A549 (cell line): ENCODE measurements at regions not wholly inside any gene's neighbourhood (a gene's known extent, or its start where the extent isn't known, plus 50 kb on each side); places are given as distances from the start of the nearest gene placed in this dataset.

Experiments used
- ATAC-seq, 2 experiments: fragments of 200-7000 bp in 1 of 2; fragments of >200 bp in 1 of 2; cut with Nextera tagmentation in 1 of 2; cut with Tn5 transposase in 1 of 2; 3 replicates each; pipeline versions ENCODE4 v1.8.0 to v1.9.1; 2018 to 2020; ENCODE audit warnings: mild to moderate bottlenecking in 1 of 2, moderate library complexity in 1 of 2
- CTCF ChIA-PET: fragments of 300-600 bp; sonication (Branson Sonifier 250); formaldehyde crosslinking; extraction: SDS; loops from one replicate; lab custom pipeline; 2021; ENCODE audit warnings: antibody characterized with exemption, inconsistent platforms; lab: Yijun Ruan, JAX
- POLR2A ChIA-PET: fragments of 350-600 bp; formaldehyde crosslinking; extraction: SDS; loops from one replicate; lab custom pipeline; 2021; ENCODE audit warnings: antibody characterized with exemption, inconsistent platforms; lab: Yijun Ruan, JAX
- DNase-seq, 2 experiments: peaks; one replicate each; pipeline versions ENCODE4 v3.0.0 to v3.0.0-alpha.2; 2011 to 2016; ENCODE audit warnings: low read depth in 1 of 2, low spot score in 1 of 2
- FAIRE-seq: peaks from 2 replicates; lab custom pipeline; 2011; peaks lifted over from hg19 to GRCh38; lab: Jason Lieb, UNC
- H3K27ac ChIP-seq, 2 experiments: fragments of >200 bp; sonication (Bioruptor Twin); formaldehyde crosslinking; 3 replicates each; pipeline ENCODE4 v1.5.1; 2016 to 2017
- H3K4me1 ChIP-seq: fragments of >200 bp; sonication (Bioruptor Twin); formaldehyde crosslinking; 3 replicates; pipeline ENCODE4 v1.6.1; 2016
- H3K4me2 ChIP-seq: fragments of >200 bp; sonication (Bioruptor Twin); formaldehyde crosslinking; 3 replicates; pipeline ENCODE4 v1.6.1; 2016
- H3K4me3 ChIP-seq: fragments of >200 bp; sonication (Bioruptor Twin); formaldehyde crosslinking; 3 replicates; pipeline ENCODE4 v1.5.1; 2016
- H3K9me3 ChIP-seq: fragments of >200 bp; sonication (Bioruptor Twin); formaldehyde crosslinking; 3 replicates; pipeline ENCODE4 v1.6.1; 2016
- BHLHE40 ChIP-seq: IDR thresholded peaks from 2 replicates; pipeline ENCODE4 v1.6.1; 2012; ENCODE audit warnings: low read depth, low read length, inconsistent platforms
- CBX2 ChIP-seq: fragments of 200-600 bp; sonication (generic); IDR thresholded peaks from 2 replicates; pipeline ENCODE4 v1.6.1; 2016; ENCODE audit warnings: low read depth, mild to moderate bottlenecking, borderline replicate concordance
- CHD2 ChIP-seq: fragments of 150-350 bp; IDR thresholded peaks from 2 replicates; pipeline ENCODE4 v1.6.1; 2014; ENCODE audit warnings: low read length; ENCODE audit not compliant: partially characterized antibody
- CHD4 ChIP-seq: fragments of 200-600 bp; sonication (generic); IDR thresholded peaks from 2 replicates; pipeline ENCODE4 v1.6.1; 2016; ENCODE audit warnings: antibody characterized with exemption, mild to moderate bottlenecking, borderline replicate concordance
- EHF ChIP-seq: fragments of 250-450 bp; sonication (Bioruptor Pico); IDR thresholded peaks from 2 replicates; pipeline ENCODE4 v1.5.0; 2020; ENCODE audit warnings: mild to moderate bottlenecking
- FOSB ChIP-seq: fragments of 250-450 bp; sonication (Bioruptor Pico); IDR thresholded peaks from 2 replicates; pipeline ENCODE4 v1.5.0; 2020; ENCODE audit warnings: mild to moderate bottlenecking, moderate library complexity
- GATA3 ChIP-seq: IDR thresholded peaks from 2 replicates; pipeline ENCODE4 v1.6.1; 2012; ENCODE audit warnings: borderline replicate concordance
- HEYL ChIP-seq: fragments of 250-450 bp; sonication (Bioruptor Pico); IDR thresholded peaks from 2 replicates; pipeline ENCODE4 v1.8.0; 2021; ENCODE audit warnings: mild to moderate bottlenecking, moderate library complexity
- HOXA7 ChIP-seq: fragments of 250-450 bp; sonication (Bioruptor Pico); IDR thresholded peaks from 2 replicates; pipeline ENCODE4 v1.5.0; 2020; ENCODE audit warnings: mild to moderate bottlenecking, moderate library complexity
- HOXB13 ChIP-seq: fragments of 250-450 bp; sonication (Bioruptor Pico); IDR thresholded peaks from 2 replicates; pipeline ENCODE4 v1.5.0; 2020; ENCODE audit warnings: low read depth, mild to moderate bottlenecking, moderate library complexity
- JUN ChIP-seq, 2 experiments: fragments of >200 bp; sonication (Bioruptor Twin); formaldehyde crosslinking; IDR thresholded peaks; 2 replicates in 1 of 2; 3 replicates in 1 of 2; pipeline ENCODE4 v1.6.1; 2016 to 2017
- KDM1A ChIP-seq: fragments of 200-600 bp; sonication (generic); IDR thresholded peaks from 2 replicates; pipeline ENCODE4 v1.6.1; 2016; ENCODE audit warnings: low read depth, mild to moderate bottlenecking
- KDM5A ChIP-seq: fragments of 200-600 bp; sonication (generic); IDR thresholded peaks from 2 replicates; pipeline ENCODE4 v1.6.1; 2016; ENCODE audit warnings: antibody characterized with exemption, mild to moderate bottlenecking
- MAFK ChIP-seq: fragments of 450-650 bp; IDR thresholded peaks from 2 replicates; pipeline ENCODE4 v1.6.1; 2014; ENCODE audit not compliant: partially characterized antibody
- MAZ ChIP-seq: fragments of 150-350 bp; IDR thresholded peaks from 2 replicates; pipeline ENCODE4 v1.6.1; 2014; ENCODE audit warnings: antibody characterized with exemption, low read depth, low read length, borderline replicate concordance
- NR3C1 ChIP-seq: fragments of >200 bp; sonication (Bioruptor Twin); formaldehyde crosslinking; IDR thresholded peaks from 3 replicates; pipeline ENCODE4 v1.6.1; 2017
- PHF8 ChIP-seq: fragments of 200-600 bp; sonication (generic); IDR thresholded peaks from 2 replicates; pipeline ENCODE4 v1.6.1; 2016; ENCODE audit warnings: low read depth, mild to moderate bottlenecking, antibody characterized with exemption, moderate library complexity, borderline replicate concordance
- RFX5 ChIP-seq: fragments of 450-650 bp; IDR thresholded peaks from 2 replicates; pipeline ENCODE4 v1.7.1; 2014; ENCODE audit warnings: antibody characterized with exemption, mild to moderate bottlenecking, moderate library complexity
- TFCP2L1 ChIP-seq: fragments of 250-450 bp; sonication (Bioruptor Pico); IDR thresholded peaks from 2 replicates; pipeline ENCODE4 v1.5.0; 2021; ENCODE audit warnings: mild to moderate bottlenecking
- ZFP36 ChIP-seq: fragments of 450-650 bp; IDR thresholded peaks from 2 replicates; pipeline ENCODE4 v1.6.1; 2014; ENCODE audit warnings: borderline replicate concordance; ENCODE audit not compliant: partially characterized antibody
- ZNF302 ChIP-seq: fragments of 250-450 bp; sonication (Bioruptor Pico); IDR thresholded peaks from 2 replicates; pipeline ENCODE4 v1.9.0; 2021; ENCODE audit warnings: inconsistent platforms, mild to moderate bottlenecking, moderate library complexity
- WGBS: methylation state at CpG from one replicate; pipeline ENCODE4 v1.1.6; 2017; ENCODE audit errors: missing lambda C conversion rate; 5-methylcytosine and 5-hydroxymethylcytosine counted together
- TF ChIP-seq, protein P1 (sequence below): IDR thresholded peaks from 2 replicates; pipeline ENCODE4 v1.6.1; 2012; ENCODE audit warnings: low read depth, borderline replicate concordance
- TF ChIP-seq, protein P2 (sequence below): fragments of >200 bp; sonication (Bioruptor Twin); formaldehyde crosslinking; IDR thresholded peaks from 2 replicates; pipeline ENCODE4 v1.6.1; 2016

DNA sequence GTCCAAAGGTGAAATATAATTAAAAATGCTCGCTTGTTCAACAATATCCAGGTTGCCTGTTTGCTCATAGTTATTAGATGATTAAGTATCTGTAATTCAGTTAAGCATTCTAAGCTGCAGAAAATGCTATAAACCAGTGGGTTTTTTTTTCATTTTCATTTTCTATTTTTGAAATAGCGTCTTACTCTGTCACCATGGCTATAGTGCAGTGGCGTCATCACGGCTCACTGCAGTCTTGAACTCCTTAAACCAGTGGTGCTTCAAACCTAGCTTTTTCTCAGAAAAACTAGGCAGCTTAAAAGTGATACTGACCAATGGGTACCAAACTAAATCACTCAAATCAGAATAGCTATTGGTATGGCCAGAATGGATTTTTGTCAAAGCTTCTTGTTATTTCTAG, 925.2 kb downstream of the TSN start:
- no peak for ATAC-seq
- DNase-seq = no peak
- no peaks in the 10 kb centered on the region for H3K9me3 ChIP-seq
- no peak for TF ChIP-seq MAFK
- TF ChIP-seq ZNF302 (CRISPR knock-in tag) = no peak
- TF ChIP-seq HOXA7 = no peak
- no peak for TF ChIP-seq CBX2
- TF ChIP-seq NR3C1 = no peak
- TF ChIP-seq, protein P1, sequence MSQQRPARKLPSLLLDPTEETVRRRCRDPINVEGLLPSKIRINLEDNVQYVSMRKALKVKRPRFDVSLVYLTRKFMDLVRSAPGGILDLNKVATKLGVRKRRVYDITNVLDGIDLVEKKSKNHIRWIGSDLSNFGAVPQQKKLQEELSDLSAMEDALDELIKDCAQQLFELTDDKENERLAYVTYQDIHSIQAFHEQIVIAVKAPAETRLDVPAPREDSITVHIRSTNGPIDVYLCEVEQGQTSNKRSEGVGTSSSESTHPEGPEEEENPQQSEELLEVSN = no peak
- no peak for TF ChIP-seq KDM1A
- no peak for TF ChIP-seq BHLHE40
- no peak for TF ChIP-seq MAZ
- no peak for TF ChIP-seq PHF8
- TF ChIP-seq, all 56 proteins: peak for 0
- ChIA-PET CTCF (no interaction called here), POLR2A (no interaction called here)
- no peak overlapping the region for H3K4me3 ChIP-seq
- 21% methylated on average over 4 of the region's 4 CpGs for WGBS
- no peak overlapping the region for H3K27ac ChIP-seq
- no peaks in the 10 kb centered on the region for H3K4me1 ChIP-seq
- no peak for FAIRE-seq
- no peak overlapping the region for H3K4me2 ChIP-seq

DNA sequence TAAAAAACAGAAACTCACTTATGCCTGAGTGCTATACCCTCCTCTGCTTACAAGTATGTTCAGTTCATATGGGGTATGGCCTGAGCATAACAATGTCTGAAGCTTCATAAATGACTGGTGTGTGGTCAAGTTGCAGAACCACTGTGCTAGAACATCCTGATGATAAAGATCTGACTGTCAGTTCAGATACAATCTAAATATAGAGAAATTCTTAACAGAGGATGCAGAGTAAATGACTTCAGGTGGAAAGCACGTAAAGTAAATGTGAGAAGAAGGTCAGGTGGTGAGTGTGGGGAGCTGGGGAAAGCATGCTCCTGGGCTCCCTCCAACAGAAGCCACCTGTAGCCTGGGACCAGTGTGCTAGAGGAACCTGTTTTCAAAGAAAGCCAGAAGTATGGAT, 926.2 kb downstream of the TSN start:
- ChIA-PET CTCF (interaction anchor here (0.8 kb wide), 1 partner anchor 8 kb away, joined by 3 read pairs; no protein-coding TSS in a partner anchor), POLR2A (no interaction called here)
- Histone ChIP-seq H3K4me2 (no peak overlapping the region), H3K9me3 (no peaks in the 10 kb centered on the region), H3K4me1 (no peaks in the 10 kb centered on the region), H3K27ac (no peak overlapping the region), H3K4me3 (no peak overlapping the region)
- FAIRE-seq = no peak
- TF ChIP-seq JUN (IDR thresholded peaks at IDR 0.05) = no peak
- no peak for TF ChIP-seq KDM1A
- ATAC-seq = no peak
- WGBS = 0% methylated on average over 1 of the region's 1 CpG
- no peak for DNase-seq

DNA sequence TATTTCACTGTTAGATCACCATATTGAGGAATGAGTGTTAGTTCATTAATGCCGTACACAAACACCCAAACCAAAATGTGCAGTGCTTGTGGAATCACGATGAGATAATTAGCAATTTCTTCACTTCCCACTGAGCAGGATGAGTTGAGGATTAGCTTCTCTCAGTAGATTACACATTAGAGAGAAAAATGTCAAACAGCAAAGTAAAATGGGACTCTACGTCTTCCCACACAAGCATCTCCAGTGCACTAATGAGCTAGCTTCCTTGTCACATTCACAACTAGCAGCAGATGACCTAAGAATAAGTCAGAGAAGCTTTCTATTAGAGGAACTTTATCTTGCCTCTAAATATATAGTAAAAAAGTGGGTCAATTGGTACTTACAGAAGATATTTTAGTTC, 926.9 kb downstream of the TSN start:
- H3K4me3 ChIP-seq = no peak overlapping the region
- H3K9me3 ChIP-seq = no peaks in the 10 kb centered on the region
- no peaks in the 10 kb centered on the region for H3K4me1 ChIP-seq
- FAIRE-seq (no peak), ATAC-seq (no peak), DNase-seq (no peak)
- no peak overlapping the region for H3K27ac ChIP-seq
- H3K4me2 ChIP-seq = no peak overlapping the region
- TF ChIP-seq HEYL = no peak
- TF ChIP-seq HOXB13 = no peak
- ChIA-PET CTCF (interaction anchor here (0.8 kb wide), 1 partner anchor 9 kb away, joined by 3 read pairs; no protein-coding TSS in a partner anchor), POLR2A (no interaction called here)
- WGBS = 41% methylated on average over 3 of the region's 3 CpGs

DNA sequence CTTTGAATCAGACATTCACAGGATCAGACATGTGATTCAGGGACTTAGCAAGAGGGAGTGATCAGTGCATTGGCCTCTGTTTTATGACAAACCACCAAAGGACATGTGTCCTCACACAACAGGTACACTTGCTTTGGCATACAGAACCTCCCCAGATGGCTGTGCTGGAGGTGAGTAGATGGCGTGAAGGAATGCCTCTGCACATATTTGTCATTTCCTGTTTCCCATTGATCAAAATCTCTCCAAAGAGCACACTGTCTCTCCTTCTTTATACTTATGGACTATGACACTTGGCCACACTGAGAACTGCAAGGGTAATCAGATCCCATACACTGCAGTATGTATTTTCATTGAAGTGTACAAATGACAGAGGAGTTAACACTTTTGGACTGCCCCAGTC, 927.6 kb downstream of the TSN start:
- TF ChIP-seq GATA3 = no peak
- ChIA-PET CTCF (no interaction called here), POLR2A (no interaction called here)
- WGBS = 0% methylated on average over 1 of the region's 1 CpG
- H3K4me2 ChIP-seq = no peak overlapping the region
- FAIRE-seq (no peak), DNase-seq (no peak), ATAC-seq (no peak)
- no peaks in the 10 kb centered on the region for H3K9me3 ChIP-seq
- no peak overlapping the region for H3K27ac ChIP-seq
- no peak overlapping the region for H3K4me3 ChIP-seq
- H3K4me1 ChIP-seq = no peaks in the 10 kb centered on the region

DNA sequence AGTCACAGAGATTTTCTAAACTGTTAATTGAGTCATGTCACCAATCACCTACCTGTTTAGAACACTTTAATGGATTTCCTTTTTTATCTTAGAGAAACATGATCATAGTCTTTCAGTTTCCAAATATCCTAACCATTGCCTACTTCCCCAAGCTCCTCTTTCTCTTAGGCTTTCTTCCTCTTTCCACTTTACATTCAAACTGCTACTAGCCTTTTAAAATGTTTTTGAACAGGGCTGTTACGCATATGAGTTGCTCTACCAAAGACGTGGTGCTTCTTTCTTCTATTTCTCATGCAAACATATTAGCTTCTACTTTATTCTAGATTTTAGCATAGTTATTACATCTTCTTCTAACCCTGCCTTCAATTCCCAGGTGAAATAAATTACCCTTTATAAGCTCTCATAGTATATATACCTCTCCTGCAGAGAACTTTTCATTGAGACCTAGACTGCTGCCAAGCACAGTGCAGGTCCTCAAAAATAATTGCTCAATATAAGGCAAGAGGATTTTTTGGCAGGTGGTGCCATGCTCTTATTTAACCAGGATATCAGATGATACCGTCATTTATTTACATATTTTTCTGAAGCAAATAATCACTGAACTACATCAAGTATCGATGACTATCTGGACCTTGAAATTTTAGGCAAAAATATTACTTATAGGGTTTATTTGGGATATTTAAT, 937.1 kb downstream of the TSN start:
- CTCF ChIA-PET = no interaction called here
- Histone ChIP-seq H3K4me3 (no peak overlapping the region), H3K27ac (no peak overlapping the region), H3K4me2 (no peak overlapping the region), H3K4me1 (no peaks in the 10 kb centered on the region), H3K9me3 (no peaks in the 10 kb centered on the region)
- ATAC-seq (no peak), DNase-seq (no peak), FAIRE-seq (no peak)
- POLR2A ChIA-PET = no interaction called here
- TF ChIP-seq RFX5 (no peak), CHD4 (no peak), CHD2 (no peak), HOXA7 (no peak), TFCP2L1 (CRISPR knock-in tag) (no peak), FOSB (no peak), ZNF302 (CRISPR knock-in tag) (no peak), EHF (CRISPR knock-in tag) (no peak), KDM5A (no peak), ZFP36 (no peak)
- TF ChIP-seq, protein P2, sequence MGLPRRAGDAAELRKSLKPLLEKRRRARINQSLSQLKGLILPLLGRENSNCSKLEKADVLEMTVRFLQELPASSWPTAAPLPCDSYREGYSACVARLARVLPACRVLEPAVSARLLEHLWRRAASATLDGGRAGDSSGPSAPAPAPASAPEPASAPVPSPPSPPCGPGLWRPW = no peak
- 1% methylated on average over 4 of the region's 4 CpGs for WGBS
